ENCODE measurements at regions not wholly inside any gene's neighbourhood (a gene's known extent, or its start where the extent isn't known, plus 50 kb on each side); places are given as distances from the start of the nearest gene placed in this dataset.

DNA sequence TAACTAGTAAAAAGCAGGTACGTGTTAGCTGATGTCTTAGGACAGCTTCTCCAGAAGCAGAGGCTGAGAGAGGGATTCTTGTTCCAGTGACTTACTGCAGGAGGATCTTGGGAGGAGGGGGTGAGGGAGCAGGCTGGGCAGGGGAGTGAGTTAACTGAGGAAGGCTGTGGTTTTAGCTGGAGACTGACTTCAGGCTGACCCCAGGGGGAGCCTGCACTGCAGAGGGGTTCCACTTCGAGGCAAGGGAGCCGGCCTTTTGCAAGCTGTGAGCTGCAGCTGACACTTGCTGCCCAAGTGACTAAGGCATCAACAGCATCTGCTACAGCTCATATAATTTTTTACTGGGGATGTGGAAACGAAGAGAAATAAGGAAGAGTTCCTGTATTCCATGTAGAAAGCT is 50.4 kb upstream of the SOD1 start:
- no peaks in the 10 kb centered on the region for H3K36me3 ChIP-seq (replicated peaks)
- DNase-seq (ENCODE audit: low spot score in 2 of 2): no peak
- in situ Hi-C loops (cut with MboI; ENCODE audit: low sequenced_read_pairs): loop anchor here (10.0 kb wide), 2 partner anchors 264 to 504 kb away; partner anchors contain the start of gene TIAM1
- no peaks in the 10 kb centered on the region for H3K4me1 ChIP-seq
- H3K4me3 ChIP-seq: no peak overlapping the region
- H3K27me3 ChIP-seq (ENCODE audit: low read depth): no peaks in the 10 kb centered on the region
- H3K9me3 ChIP-seq: no peaks in the 10 kb centered on the region

DNA sequence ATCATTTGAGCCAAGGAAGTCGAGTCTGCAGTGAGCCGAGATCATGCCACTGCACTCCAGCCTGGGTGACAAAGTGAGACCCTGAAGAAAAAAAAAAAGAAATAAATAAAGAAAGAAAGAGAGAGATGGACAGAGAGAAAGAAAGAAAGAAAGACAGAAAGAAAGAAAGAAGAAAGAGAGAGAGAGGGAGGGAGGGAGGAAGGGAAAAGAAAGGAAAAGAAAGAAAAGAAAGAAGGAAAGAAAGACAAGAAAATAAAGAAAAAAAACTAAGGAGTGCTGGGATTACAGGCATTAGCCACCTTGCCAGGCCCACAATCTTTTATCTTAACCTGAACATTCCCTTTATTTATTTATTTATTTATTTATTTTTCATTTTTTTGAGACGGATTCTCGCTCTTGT is 51.7 kb upstream of the SOD1 start:
- no peaks in the 10 kb centered on the region for H3K4me1 ChIP-seq
- H3K27me3 ChIP-seq (ENCODE audit: low read depth): no peaks in the 10 kb centered on the region
- in situ Hi-C loops (cut with MboI; ENCODE audit: low sequenced_read_pairs): loop anchor here (10.0 kb wide), 2 partner anchors 263 to 503 kb away; partner anchors contain the start of gene TIAM1
- no peaks in the 10 kb centered on the region for H3K36me3 ChIP-seq (replicated peaks)
- DNase-seq (ENCODE audit: low spot score in 2 of 2): no peak
- no peak overlapping the region for H3K4me3 ChIP-seq
- H3K9me3 ChIP-seq: no peaks in the 10 kb centered on the region

DNA sequence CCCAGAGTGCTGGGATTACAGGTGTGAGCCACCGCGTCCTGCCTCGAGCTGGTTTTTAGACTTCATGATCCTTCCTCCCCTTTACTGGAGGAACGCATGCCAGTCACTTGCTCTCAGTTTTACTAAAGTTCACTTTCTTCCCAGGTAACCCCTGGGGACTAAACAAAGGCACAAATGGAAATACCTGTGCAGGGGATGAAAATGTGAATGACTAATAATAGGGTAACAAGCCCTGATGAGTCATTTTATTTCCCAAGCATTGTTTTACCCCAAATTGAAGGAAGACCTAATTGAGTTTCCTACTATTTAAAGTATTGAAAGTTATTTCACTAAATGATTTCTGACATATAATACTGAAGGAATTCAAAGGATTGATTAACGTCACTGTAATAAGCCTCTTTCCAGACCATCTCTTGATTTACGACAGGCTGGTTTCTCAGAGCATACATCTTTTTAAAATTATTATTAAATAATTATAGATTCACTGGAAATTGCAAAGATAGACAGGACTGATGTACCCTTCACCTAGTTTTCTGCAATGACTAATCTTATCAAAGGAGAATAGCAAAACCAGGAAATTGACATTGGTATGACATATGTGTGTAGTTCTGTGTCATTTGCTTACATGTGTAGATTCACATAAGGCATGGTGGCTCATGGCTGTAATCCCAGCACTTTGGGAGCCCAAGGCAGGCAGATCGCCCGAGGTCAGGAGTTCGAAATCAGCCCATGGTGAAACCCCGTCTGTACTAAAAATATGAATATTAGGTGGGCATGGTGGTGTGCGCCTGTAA is 53.2 kb upstream of the SOD1 start:
- Histone ChIP-seq H3K9me3 (no peaks in the 10 kb centered on the region), H3K4me3 (no peak overlapping the region), H3K36me3 (replicated peaks) (no peaks in the 10 kb centered on the region), H3K27me3 (ENCODE audit: low read depth) (no peaks in the 10 kb centered on the region), H3K4me1 (no peaks in the 10 kb centered on the region)
- no peak for DNase-seq (ENCODE audit: low spot score in 2 of 2)
- in situ Hi-C loops (cut with MboI; ENCODE audit: low sequenced_read_pairs): loop anchor here (10.0 kb wide), 2 partner anchors 261 to 501 kb away; partner anchors contain the start of gene TIAM1

DNA sequence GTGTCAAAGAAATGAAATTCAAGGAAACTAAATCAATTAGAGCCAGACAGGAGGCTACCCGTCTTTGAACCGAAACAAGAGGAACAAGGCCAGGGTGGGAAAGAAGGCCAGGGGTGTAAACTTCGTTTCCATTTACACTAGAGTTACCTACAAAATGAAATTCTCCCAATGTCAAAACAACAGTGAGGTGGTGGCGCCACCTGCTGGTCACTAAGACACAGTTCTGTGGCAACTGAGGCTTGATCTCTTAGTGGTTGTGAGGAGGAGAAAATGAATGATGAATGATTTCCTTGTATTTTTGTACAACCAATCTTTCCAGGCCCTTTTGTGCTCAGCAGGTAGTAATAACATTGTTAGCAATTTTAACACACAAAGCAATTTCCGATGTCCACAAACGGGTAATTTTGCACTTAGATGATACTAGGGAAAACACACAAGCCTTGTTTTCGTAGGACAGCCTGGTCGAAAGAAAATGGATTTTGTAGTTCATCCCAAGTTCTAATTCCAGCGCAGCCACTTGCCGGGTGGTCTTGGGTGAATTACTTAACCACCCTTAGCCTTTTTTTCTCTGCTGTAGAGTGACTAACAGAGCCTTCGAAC is 54.8 kb upstream of the SOD1 start:
- DNase-seq (ENCODE audit: low spot score in 2 of 2): peak; percentile 74 to 78
- in situ Hi-C loops (cut with MboI; ENCODE audit: low sequenced_read_pairs): loop anchor here (5.0 to 10.0 kb wide), 3 partner anchors 260 to 500 kb away; partner anchors contain the start of gene TIAM1

DNA sequence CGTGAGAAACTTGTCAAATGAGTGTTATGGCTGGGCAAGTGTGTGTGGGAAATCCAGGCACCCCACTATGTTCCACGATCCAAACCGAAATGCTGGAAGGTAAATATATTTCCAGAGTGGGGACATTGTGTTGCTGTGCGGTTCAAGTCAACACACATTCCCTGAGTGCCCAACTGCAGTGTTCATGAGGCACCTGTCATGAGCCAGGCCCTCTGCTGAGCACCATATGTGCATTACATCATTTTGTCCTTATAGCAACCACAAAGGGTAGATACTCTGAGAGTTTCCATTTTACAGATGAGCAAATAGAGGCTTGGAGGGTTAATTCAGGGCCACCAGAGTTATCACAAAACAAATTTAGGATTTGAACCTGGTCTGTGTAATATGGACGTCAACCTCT is 59.9 kb upstream of the SOD1 start:
- in situ Hi-C loops (cut with MboI; ENCODE audit: low sequenced_read_pairs): no loop called here
- no peaks in the 10 kb centered on the region for H3K9me3 ChIP-seq
- no peak overlapping the region for H3K4me3 ChIP-seq
- no peaks in the 10 kb centered on the region for H3K4me1 ChIP-seq
- DNase-seq (ENCODE audit: low spot score in 2 of 2): no peak
- H3K27me3 ChIP-seq (ENCODE audit: low read depth): no peaks in the 10 kb centered on the region
- H3K36me3 ChIP-seq (replicated peaks): no peaks in the 10 kb centered on the region

More for the DNA sequence above, 54.8 kb upstream of the SOD1 start:
- Histone ChIP-seq H3K9me3 (no peaks in the 10 kb centered on the region), H3K4me1 (no peaks in the 10 kb centered on the region), H3K36me3 (replicated peaks) (no peaks in the 10 kb centered on the region), H3K4me3 (no peak overlapping the region), H3K27me3 (ENCODE audit: low read depth) (no peaks in the 10 kb centered on the region)

DNA sequence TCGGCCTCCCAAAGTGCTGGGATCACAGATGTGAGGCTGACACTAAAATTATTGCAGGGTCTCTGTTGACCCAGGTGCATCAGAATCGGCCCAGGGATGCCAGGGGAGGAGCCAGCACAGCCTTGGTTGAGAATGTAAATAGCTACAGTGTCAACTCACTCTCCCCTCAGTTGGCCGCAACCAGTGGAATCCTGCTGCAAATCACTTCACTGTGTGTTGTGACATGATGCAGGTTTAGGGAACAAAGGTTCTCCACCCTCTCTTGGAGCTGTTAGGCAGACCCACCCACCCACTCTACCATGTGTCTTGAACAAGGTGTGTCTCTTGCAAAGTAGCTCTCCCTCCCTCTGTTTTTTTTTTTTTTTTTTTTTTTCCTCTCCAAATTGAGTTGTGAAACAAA is 60.5 kb upstream of the SOD1 start:
- no peak overlapping the region for H3K4me3 ChIP-seq
- DNase-seq (ENCODE audit: low spot score in 2 of 2): no peak
- H3K9me3 ChIP-seq: no peaks in the 10 kb centered on the region
- H3K27me3 ChIP-seq (ENCODE audit: low read depth): no peaks in the 10 kb centered on the region
- in situ Hi-C loops (cut with MboI; ENCODE audit: low sequenced_read_pairs): no loop called here
- H3K4me1 ChIP-seq: no peaks in the 10 kb centered on the region
- no peaks in the 10 kb centered on the region for H3K36me3 ChIP-seq (replicated peaks)

DNA sequence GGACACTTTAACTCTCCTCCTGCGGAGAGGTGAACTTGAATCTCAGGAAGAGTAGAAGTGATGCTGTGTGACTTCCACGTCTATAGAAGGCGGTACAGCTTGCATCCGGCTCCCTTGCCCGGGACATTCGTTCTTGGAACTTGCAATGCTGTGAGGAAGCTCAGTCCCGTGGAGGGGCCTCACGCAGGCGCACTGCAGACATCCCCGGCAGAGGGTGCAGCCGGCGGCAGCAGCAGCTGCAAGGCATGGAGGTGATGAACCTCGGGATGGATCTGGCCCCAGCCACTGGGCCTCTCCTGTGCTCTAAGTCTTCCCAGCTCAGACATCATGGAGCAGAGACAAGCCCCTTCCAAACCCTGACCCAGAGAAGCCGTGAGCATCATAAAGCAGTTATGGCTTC is 61.8 kb upstream of the SOD1 start:
- in situ Hi-C loops (cut with MboI; ENCODE audit: low sequenced_read_pairs): no loop called here
- no peaks in the 10 kb centered on the region for H3K27me3 ChIP-seq (ENCODE audit: low read depth)
- H3K4me3 ChIP-seq: no peak overlapping the region
- no peaks in the 10 kb centered on the region for H3K36me3 ChIP-seq (replicated peaks)
- DNase-seq (ENCODE audit: low spot score in 2 of 2): no peak
- H3K4me1 ChIP-seq: no peaks in the 10 kb centered on the region
- H3K9me3 ChIP-seq: no peaks in the 10 kb centered on the region

DNA sequence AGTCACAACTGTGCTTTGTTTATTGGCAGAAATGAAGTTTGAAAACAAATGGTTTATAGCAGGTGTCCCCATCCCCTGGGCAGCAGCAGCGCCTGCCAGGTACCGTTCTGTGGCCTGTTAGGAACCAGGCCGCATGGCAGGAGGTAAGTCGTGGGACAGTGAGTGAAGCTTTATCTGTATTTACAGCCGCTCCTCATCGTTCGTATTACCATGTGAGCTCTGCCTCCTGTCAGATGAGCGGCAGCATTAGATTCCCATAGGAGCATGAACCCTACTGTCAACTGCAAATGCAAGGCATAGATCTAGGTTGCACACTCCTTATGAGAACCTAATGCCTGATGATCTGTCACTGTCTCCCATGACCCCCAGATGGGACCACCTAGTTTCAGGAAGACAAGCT is 63.4 kb upstream of the SOD1 start:
- no peaks in the 10 kb centered on the region for H3K4me1 ChIP-seq
- H3K27me3 ChIP-seq (ENCODE audit: low read depth): no peaks in the 10 kb centered on the region
- DNase-seq (ENCODE audit: low spot score in 2 of 2): no peak
- no peaks in the 10 kb centered on the region for H3K9me3 ChIP-seq
- no peaks in the 10 kb centered on the region for H3K36me3 ChIP-seq (replicated peaks)
- H3K4me3 ChIP-seq: no peak overlapping the region
- in situ Hi-C loops (cut with MboI; ENCODE audit: low sequenced_read_pairs): no loop called here

DNA sequence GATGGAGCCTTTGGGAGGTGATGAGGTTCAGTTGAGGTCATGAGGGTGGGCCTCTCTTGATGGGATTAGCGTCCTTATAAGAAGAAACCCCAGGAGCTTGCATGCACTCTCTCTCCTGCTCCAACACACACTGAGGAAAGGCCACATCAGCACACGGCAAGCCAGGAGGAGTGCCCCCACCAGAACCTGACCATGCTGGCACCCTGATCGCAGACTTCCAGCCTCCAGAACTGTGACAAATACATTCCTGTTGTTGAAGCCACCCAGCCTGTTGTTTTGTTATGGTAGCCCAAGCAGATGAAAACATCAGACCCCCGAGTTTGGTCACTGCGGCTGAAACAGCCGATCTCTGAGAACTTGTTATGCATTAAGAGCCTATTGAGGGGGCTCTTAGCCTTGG is 64.8 kb upstream of the SOD1 start:
- no peaks in the 10 kb centered on the region for H3K4me1 ChIP-seq
- no peaks in the 10 kb centered on the region for H3K9me3 ChIP-seq
- no peaks in the 10 kb centered on the region for H3K27me3 ChIP-seq (ENCODE audit: low read depth)
- DNase-seq (ENCODE audit: low spot score in 2 of 2): no peak
- H3K36me3 ChIP-seq (replicated peaks): no peaks in the 10 kb centered on the region
- H3K4me3 ChIP-seq: no peak overlapping the region
- in situ Hi-C loops (cut with MboI; ENCODE audit: low sequenced_read_pairs): no loop called here

DNA sequence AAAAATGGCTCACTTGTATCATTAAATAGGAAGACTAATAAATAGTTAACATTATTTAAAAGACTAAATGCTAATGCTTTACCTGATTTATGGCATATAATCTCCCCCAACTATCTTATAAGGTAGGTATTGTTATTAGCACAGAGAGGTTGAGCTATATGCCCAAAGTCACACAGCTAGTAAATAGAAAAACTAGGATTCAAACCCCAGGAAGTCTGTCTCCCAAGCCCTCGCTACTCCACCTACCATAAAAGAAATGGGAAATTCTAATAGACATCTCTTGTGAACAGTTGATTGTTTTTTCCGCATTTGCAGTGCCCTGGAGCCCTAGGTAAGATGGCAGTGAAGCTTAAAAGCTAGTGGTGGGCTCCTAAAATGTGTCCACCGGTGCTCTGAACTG is 65.2 kb upstream of the SOD1 start:
- in situ Hi-C loops (cut with MboI; ENCODE audit: low sequenced_read_pairs): no loop called here
- Histone ChIP-seq H3K4me3 (no peak overlapping the region), H3K36me3 (replicated peaks) (no peaks in the 10 kb centered on the region), H3K4me1 (no peaks in the 10 kb centered on the region), H3K27me3 (ENCODE audit: low read depth) (no peaks in the 10 kb centered on the region), H3K9me3 (no peaks in the 10 kb centered on the region)
- DNase-seq (ENCODE audit: low spot score in 2 of 2): no peak

DNA sequence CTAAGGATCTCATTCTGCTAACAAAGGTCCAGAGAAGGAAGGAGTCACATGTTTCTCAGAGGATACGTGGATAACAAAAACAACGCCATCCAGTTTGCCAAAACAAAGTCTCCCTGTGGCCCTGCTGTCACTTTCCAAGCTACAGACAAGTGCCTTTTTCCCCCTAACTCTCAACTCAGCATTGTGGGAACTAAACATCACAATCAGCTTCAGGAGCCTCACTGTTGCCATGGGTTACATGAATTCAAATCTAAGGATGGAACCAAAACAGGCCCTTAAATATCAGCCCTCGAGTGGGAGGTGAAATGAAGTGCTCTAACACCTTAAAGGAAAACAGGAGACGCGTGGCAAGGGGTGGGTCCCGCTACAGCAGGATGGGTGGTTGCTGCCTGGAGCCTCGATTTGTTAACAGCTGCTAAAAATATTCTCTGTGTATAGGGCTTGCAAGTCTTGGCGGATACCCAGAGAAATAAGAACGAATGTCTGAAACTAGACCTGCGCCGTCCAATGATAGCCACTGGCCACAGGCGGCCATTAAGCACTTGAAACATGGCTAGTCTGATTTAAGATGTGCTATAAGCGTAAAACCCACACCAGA is 66.4 kb upstream of the SOD1 start:
- Histone ChIP-seq H3K4me1 (no peaks in the 10 kb centered on the region; the same call in 1 of the 2 replicates), H3K9me3 (no peaks in the 10 kb centered on the region), H3K4me3 (no peak overlapping the region), H3K36me3 (replicated peaks) (no peaks in the 10 kb centered on the region), H3K27me3 (ENCODE audit: low read depth) (no peaks in the 10 kb centered on the region)
- no peak for DNase-seq (ENCODE audit: low spot score in 2 of 2)
- in situ Hi-C loops (cut with MboI; ENCODE audit: low sequenced_read_pairs): no loop called here

DNA sequence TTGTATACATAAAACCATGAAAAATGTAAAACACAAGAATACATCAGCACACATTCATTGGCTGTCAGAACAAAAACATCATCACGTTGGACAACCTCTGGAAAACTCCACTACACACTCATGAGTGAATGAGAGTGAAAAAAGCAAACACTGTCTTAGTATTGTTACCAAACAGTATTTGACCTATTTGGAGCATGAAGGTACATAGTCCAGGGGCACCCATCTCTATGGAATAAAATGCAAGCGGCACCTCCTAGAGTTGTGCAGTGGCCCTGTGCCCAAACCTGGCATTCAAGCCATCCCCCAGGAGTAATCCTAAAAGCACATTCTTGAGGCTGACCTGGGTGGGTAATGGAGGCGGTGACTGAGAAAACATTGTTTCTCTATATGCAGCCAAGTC is 67.0 kb upstream of the SOD1 start:
- H3K4me1 ChIP-seq: no peaks in the 10 kb centered on the region; the same call in 1 of the 2 replicates
- DNase-seq (ENCODE audit: low spot score in 2 of 2): no peak
- no peak overlapping the region for H3K4me3 ChIP-seq
- in situ Hi-C loops (cut with MboI; ENCODE audit: low sequenced_read_pairs): no loop called here
- no peaks in the 10 kb centered on the region for H3K27me3 ChIP-seq (ENCODE audit: low read depth)
- no peaks in the 10 kb centered on the region for H3K9me3 ChIP-seq
- H3K36me3 ChIP-seq (replicated peaks): no peaks in the 10 kb centered on the region

DNA sequence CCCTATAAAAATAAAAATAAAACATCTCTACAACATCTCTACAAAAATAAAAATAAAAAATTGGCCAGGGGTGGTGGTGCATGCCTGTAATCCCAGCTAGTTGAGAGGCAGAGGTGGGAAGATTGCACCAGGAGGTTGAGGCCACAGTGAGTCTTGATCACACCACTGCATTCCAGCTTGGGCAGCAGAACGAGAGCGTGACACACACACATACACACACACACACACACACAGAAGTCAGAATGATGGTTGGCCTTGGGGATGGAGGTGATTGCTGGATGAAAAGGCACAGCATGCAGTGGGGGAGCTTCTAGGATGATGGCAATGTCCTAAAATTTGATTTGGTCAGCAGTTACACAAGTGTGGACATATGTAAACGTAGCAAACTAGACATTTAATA is 69.7 kb upstream of the SOD1 start:
- H3K4me3 ChIP-seq: no peak overlapping the region
- DNase-seq (ENCODE audit: low spot score in 2 of 2): no peak
- no peaks in the 10 kb centered on the region for H3K9me3 ChIP-seq
- in situ Hi-C loops (cut with MboI; ENCODE audit: low sequenced_read_pairs): no loop called here
- H3K27me3 ChIP-seq (ENCODE audit: low read depth): no peaks in the 10 kb centered on the region
- H3K4me1 ChIP-seq: no peaks in the 10 kb centered on the region; the same call in 1 of the 2 replicates
- no peaks in the 10 kb centered on the region for H3K36me3 ChIP-seq (replicated peaks)

DNA sequence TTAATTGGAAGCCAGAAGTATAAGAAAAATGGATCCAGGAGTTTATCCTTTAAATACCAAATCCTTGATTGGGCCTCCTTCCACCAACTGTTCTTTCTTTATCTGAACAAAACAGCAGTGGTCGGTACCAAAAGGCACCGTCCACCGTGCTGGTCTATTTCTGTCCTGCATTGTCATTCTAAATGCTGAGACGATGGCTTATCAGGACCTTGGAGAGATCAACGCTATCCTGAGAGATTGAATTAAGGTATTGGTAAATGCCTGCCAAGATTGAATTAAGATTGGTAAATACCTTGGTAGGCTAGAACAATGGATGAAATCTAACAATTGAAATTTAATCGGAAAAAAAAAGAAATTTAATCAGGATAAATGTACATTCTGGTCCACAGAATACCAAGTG is 73.4 kb upstream of the SOD1 start:
- Histone ChIP-seq H3K4me3 (no peak overlapping the region), H3K27me3 (ENCODE audit: low read depth) (no peaks in the 10 kb centered on the region), H3K9me3 (no peaks in the 10 kb centered on the region), H3K36me3 (replicated peaks) (no peaks in the 10 kb centered on the region), H3K4me1 (peaks cover 4% of the 10 kb centered on the region; the same call in 1 of the 2 replicates)
- DNase-seq (ENCODE audit: low spot score in 2 of 2): no peak
- in situ Hi-C loops (cut with MboI; ENCODE audit: low sequenced_read_pairs): no loop called here
